H1 (cell line): ENCODE measurements at regions not wholly inside any gene's neighbourhood (a gene's known extent, or its start where the extent isn't known, plus 50 kb on each side); places are given as distances from the start of the nearest gene placed in this dataset.

ENCODE experiments used
- CEBPB ChIP-seq: IDR thresholded peaks from 2 replicates; pipeline ENCODE4 v1.6.1; 2012; ENCODE audit warnings: low read depth, low read length
- CHD2 ChIP-seq: IDR thresholded peaks from 2 replicates; pipeline ENCODE4 v1.6.1; 2012; ENCODE audit warnings: low read length, improper control_type of control experiment
- CTCF ChIP-seq, 3 experiments: IDR thresholded peaks; 1 replicate in 2 of 3; 2 replicates in 1 of 3; pipeline versions ENCODE4 v1.5.1 to v1.6.1; 2011; ENCODE audit warnings: low read length in 3 of 3, mild to moderate bottlenecking in 3 of 3, inconsistent platforms in 2 of 3, low read depth in 1 of 3, moderate library complexity in 1 of 3; ENCODE audit not compliant: insufficient read depth in 1 of 3; ENCODE audit errors: control extremely low read depth in 1 of 3
- EZH2 ChIP-seq: fragments of 200-600 bp; sonication (generic); IDR thresholded peaks from 2 replicates; pipeline ENCODE4 v1.7.1; 2012; ENCODE audit warnings: low read depth, mild to moderate bottlenecking, moderate library complexity, low read length, inconsistent platforms; ENCODE audit not compliant: severe bottlenecking
- JUND ChIP-seq: IDR thresholded peaks from 2 replicates; pipeline ENCODE4 v1.6.1; 2011; ENCODE audit warnings: mild to moderate bottlenecking, improper control_type of control experiment, low read length
- KDM4A ChIP-seq: IDR thresholded peaks from one replicate; pipeline ENCODE4 v1.7.1; 2012; ENCODE audit warnings: low read depth, mild to moderate bottlenecking, moderate library complexity, low read length, inconsistent platforms; ENCODE audit not compliant: severe bottlenecking
- POLR2A ChIP-seq, 2 experiments: IDR thresholded peaks; 1 replicate in 1 of 2; 2 replicates in 1 of 2; pipeline ENCODE4 v1.6.1; 2011; ENCODE audit warnings: low read depth in 2 of 2, low read length in 2 of 2, mild to moderate bottlenecking in 2 of 2; ENCODE audit errors: control extremely low read depth in 1 of 2
- POLR2AphosphoS5 ChIP-seq: IDR thresholded peaks from 2 replicates; pipeline ENCODE4 v1.6.1; 2011; ENCODE audit warnings: low read depth, low read length
- RAD21 ChIP-seq, 2 experiments: IDR thresholded peaks in 1 of 2; conservative IDR thresholded peaks in 1 of 2; 2 replicates each; pipeline ENCODE4 v1.6.1; 2011; ENCODE audit warnings: low read depth in 2 of 2, low read length in 2 of 2, improper control_type of control experiment in 1 of 2, inconsistent platforms in 1 of 2, mild to moderate bottlenecking in 1 of 2, moderate library complexity in 1 of 2
- RFX5 ChIP-seq: IDR thresholded peaks from 2 replicates; pipeline ENCODE4 v1.6.1; 2011; ENCODE audit warnings: low read depth, low read length, improper control_type of control experiment, borderline replicate concordance
- SIN3A ChIP-seq, 2 experiments: IDR thresholded peaks in 1 of 2; conservative IDR thresholded peaks in 1 of 2; 2 replicates each; pipeline ENCODE4 v1.6.1; 2011 to 2012; ENCODE audit warnings: low read length in 2 of 2, improper control_type of control experiment in 1 of 2, low read depth in 1 of 2, mild to moderate bottlenecking in 1 of 2
- SUZ12 ChIP-seq: fragments of 200-600 bp; sonication (generic); IDR thresholded peaks from 2 replicates; pipeline ENCODE4 v1.6.1; 2012; ENCODE audit warnings: mild to moderate bottlenecking, inconsistent platforms, low read length, moderate library complexity, mixed read lengths
- TCF12 ChIP-seq: IDR thresholded peaks from 2 replicates; pipeline ENCODE4 v1.6.1; 2011; ENCODE audit warnings: low read depth, mild to moderate bottlenecking, low read length
- TF ChIP-seq, protein P1 (sequence below): IDR thresholded peaks from 2 replicates; pipeline ENCODE4 v1.6.1; 2011; ENCODE audit warnings: low read length, improper control_type of control experiment

DNA sequence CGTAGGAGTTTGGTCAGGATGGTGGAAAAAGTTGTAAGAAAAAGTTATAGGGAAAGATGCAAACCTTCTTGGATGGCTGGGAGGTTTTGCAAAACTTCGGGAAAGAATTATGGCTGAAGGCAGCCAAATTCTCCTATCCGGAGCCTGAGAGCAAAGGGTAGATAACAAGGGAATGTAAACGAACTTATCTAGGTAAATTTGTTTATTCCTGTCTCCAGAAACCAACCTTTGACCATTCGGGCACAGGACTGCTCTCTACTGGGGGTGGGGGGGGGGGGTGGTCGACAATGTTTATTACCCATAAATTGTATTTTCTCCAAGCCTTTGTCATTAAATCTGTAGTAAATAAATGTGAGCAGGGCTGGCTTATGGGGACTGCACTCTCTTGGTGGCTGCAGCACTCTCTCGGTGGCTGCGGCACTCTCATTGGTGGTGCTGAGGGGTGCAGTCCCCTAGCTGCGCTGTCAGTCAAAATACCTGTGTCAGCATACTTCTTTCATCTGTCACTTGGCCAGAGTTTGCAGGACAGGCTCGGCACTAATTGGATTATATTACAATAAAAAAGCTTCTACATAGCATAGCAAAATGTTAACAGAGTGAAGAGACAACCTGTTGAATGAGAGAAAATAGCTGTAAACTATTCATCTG is 827.8 kb downstream of the SH3BGRL start:
- TF ChIP-seq POLR2AphosphoS5: no peak
- TF ChIP-seq POLR2A (IDR thresholded peaks at IDR 0.05; ENCODE audit: control extremely low read depth in 1 of 2, low read depth in 2 of 2, low read length in 2 of 2): no peak
- no peak for TF ChIP-seq SIN3A (conservative IDR thresholded peaks at IDR 0.05 in 1 of 2, IDR thresholded peaks at IDR 0.05 in 1 of 2; ENCODE audit: low read depth in 1 of 2, low read length in 2 of 2)
- no peak for TF ChIP-seq CTCF (IDR thresholded peaks at IDR 0.05; ENCODE audit: control extremely low read depth in 1 of 3, insufficient read depth in 1 of 3, low read depth in 1 of 3, low read length in 3 of 3)
- TF ChIP-seq TCF12: no peak
- TF ChIP-seq JUND: no peak
- TF ChIP-seq EZH2: no peak
- TF ChIP-seq, protein P1, sequence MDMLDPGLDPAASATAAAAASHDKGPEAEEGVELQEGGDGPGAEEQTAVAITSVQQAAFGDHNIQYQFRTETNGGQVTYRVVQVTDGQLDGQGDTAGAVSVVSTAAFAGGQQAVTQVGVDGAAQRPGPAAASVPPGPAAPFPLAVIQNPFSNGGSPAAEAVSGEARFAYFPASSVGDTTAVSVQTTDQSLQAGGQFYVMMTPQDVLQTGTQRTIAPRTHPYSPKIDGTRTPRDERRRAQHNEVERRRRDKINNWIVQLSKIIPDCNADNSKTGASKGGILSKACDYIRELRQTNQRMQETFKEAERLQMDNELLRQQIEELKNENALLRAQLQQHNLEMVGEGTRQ: no peak
- TF ChIP-seq KDM4A: no peak
- no peak for TF ChIP-seq CEBPB
- TF ChIP-seq SUZ12: no peak
- no peak for TF ChIP-seq RAD21 (IDR thresholded peaks at IDR 0.05 in 1 of 2, conservative IDR thresholded peaks at IDR 0.05 in 1 of 2; ENCODE audit: low read depth in 2 of 2, low read length in 2 of 2)
- TF ChIP-seq CHD2: no peak
- no peak for TF ChIP-seq RFX5
